Loucy (cell line): ENCODE measurements at regions not wholly inside any gene's neighbourhood (a gene's known extent, or its start where the extent isn't known, plus 50 kb on each side); places are given as distances from the start of the nearest gene placed in this dataset.

Experiments used
- H2AFZ ChIP-seq: fragments of 200-600 bp; sonication (generic); 2 replicates; pipeline ENCODE4 v1.6.0; 2016; ENCODE audit warnings: antibody characterized with exemption, mild to moderate bottlenecking, low read length, moderate library complexity
- H3F3A ChIP-seq: fragments of 200-600 bp; 2 replicates; pipeline ENCODE4 v1.6.0; 2016; ENCODE audit warnings: antibody characterized with exemption, low read depth, mild to moderate bottlenecking
- H3K27me3 ChIP-seq: fragments of 200-600 bp; sonication (generic); 2 replicates; pipeline ENCODE4 v1.6.1; 2014; ENCODE audit warnings: low read length, mild to moderate bottlenecking; ENCODE audit not compliant: insufficient read depth, poor library complexity, severe bottlenecking
- H3K36me3 ChIP-seq: fragments of 200-600 bp; sonication (generic); 2 replicates; pipeline ENCODE4 v1.6.1; 2016; ENCODE audit warnings: low read length; ENCODE audit not compliant: insufficient read depth
- H3K4me1 ChIP-seq: fragments of 200-600 bp; sonication (generic); 2 replicates; pipeline ENCODE4 v1.5.1; 2014; ENCODE audit warnings: low read length, mild to moderate bottlenecking; ENCODE audit not compliant: insufficient read depth, poor library complexity, severe bottlenecking
- H3K4me2 ChIP-seq: fragments of 200-600 bp; sonication (generic); 2 replicates; pipeline ENCODE4 v1.6.0; 2014; ENCODE audit warnings: antibody characterized with exemption, low read length, low read depth, mild to moderate bottlenecking; ENCODE audit not compliant: poor library complexity, severe bottlenecking
- H3K4me3 ChIP-seq: fragments of 200-600 bp; sonication (generic); 2 replicates; pipeline ENCODE4 v1.5.1; 2014; ENCODE audit warnings: low read length, mild to moderate bottlenecking, mixed read lengths; ENCODE audit not compliant: poor library complexity, severe bottlenecking
- H3K79me2 ChIP-seq: fragments of 200-600 bp; sonication (generic); 2 replicates; pipeline ENCODE4 v1.6.1; 2014; ENCODE audit warnings: low read length; ENCODE audit not compliant: insufficient read depth
- H3K9ac ChIP-seq: fragments of 200-600 bp; sonication (generic); 2 replicates; pipeline ENCODE4 v1.6.0; 2014; ENCODE audit warnings: mild to moderate bottlenecking, low read depth, low read length, moderate library complexity; ENCODE audit not compliant: poor library complexity, severe bottlenecking
- H3K9me2 ChIP-seq: fragments of 200-600 bp; sonication (generic); replicated peaks from 2 replicates; pipeline ENCODE4 v1.6.1; 2016; ENCODE audit warnings: low read depth, low read length, mixed read lengths
- H3K9me3 ChIP-seq: fragments of 200-600 bp; sonication (generic); 2 replicates; pipeline ENCODE4 v1.6.1; 2014; ENCODE audit warnings: mild to moderate bottlenecking, antibody characterized with exemption, low read length, low read depth; ENCODE audit not compliant: insufficient read depth
- H4K20me1 ChIP-seq: fragments of 200-600 bp; sonication (generic); 2 replicates; pipeline ENCODE4 v1.6.0; 2014; ENCODE audit warnings: antibody characterized with exemption, low read length, mild to moderate bottlenecking; ENCODE audit not compliant: insufficient read depth, poor library complexity, severe bottlenecking
- EZH2phosphoT487 ChIP-seq: fragments of 200-600 bp; IDR thresholded peaks from 2 replicates; pipeline ENCODE4 v1.6.1; 2018; ENCODE audit warnings: antibody characterized with exemption, mild to moderate bottlenecking, moderate library complexity, borderline replicate concordance
- TF ChIP-seq, protein P1 (sequence below): fragments of 200-600 bp; sonication (generic); conservative IDR thresholded peaks from 2 replicates; pipeline ENCODE4 v1.5.1; 2014; ENCODE audit warnings: mild to moderate bottlenecking, antibody characterized with exemption, low read length

GRCh38 chr10:81127931-81128330 lies 590.2 kb downstream of the SH2D4B start:
- H3K9me2 ChIP-seq: no peaks in the 10 kb centered on the region
- TF ChIP-seq EZH2phosphoT487: no peak
- TF ChIP-seq, protein P1, sequence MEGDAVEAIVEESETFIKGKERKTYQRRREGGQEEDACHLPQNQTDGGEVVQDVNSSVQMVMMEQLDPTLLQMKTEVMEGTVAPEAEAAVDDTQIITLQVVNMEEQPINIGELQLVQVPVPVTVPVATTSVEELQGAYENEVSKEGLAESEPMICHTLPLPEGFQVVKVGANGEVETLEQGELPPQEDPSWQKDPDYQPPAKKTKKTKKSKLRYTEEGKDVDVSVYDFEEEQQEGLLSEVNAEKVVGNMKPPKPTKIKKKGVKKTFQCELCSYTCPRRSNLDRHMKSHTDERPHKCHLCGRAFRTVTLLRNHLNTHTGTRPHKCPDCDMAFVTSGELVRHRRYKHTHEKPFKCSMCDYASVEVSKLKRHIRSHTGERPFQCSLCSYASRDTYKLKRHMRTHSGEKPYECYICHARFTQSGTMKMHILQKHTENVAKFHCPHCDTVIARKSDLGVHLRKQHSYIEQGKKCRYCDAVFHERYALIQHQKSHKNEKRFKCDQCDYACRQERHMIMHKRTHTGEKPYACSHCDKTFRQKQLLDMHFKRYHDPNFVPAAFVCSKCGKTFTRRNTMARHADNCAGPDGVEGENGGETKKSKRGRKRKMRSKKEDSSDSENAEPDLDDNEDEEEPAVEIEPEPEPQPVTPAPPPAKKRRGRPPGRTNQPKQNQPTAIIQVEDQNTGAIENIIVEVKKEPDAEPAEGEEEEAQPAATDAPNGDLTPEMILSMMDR: no peak
- no peaks in the 10 kb centered on the region for H3K79me2 ChIP-seq
- H3K9me3 ChIP-seq: no peaks in the 10 kb centered on the region
- no peak overlapping the region for H3K4me2 ChIP-seq
- H3K4me1 ChIP-seq: peaks cover 5% of the 10 kb centered on the region
- no peak overlapping the region for H2AFZ ChIP-seq
- no peak overlapping the region for H3K9ac ChIP-seq
- no peaks in the 10 kb centered on the region for H3K27me3 ChIP-seq
- H3K4me3 ChIP-seq: no peak overlapping the region
- no peaks in the 10 kb centered on the region for H3K36me3 ChIP-seq
- no peaks in the 10 kb centered on the region for H3F3A ChIP-seq
- no peaks in the 10 kb centered on the region for H4K20me1 ChIP-seq

GRCh38 chr10:81130014-81130413 lies 592.3 kb downstream of the SH2D4B start:
- Histone ChIP-seq H3K36me3 (no peaks in the 10 kb centered on the region), H2AFZ (no peak overlapping the region), H3K4me3 (no peak overlapping the region), H3K9me3 (no peaks in the 10 kb centered on the region), H3K27me3 (no peaks in the 10 kb centered on the region), H3K4me2 (no peak overlapping the region), H3K4me1 (peaks cover 5% of the 10 kb centered on the region), H4K20me1 (no peaks in the 10 kb centered on the region), H3K79me2 (no peaks in the 10 kb centered on the region), H3K9me2 (no peaks in the 10 kb centered on the region), H3K9ac (no peak overlapping the region), H3F3A (no peaks in the 10 kb centered on the region)
- TF ChIP-seq, protein P1: no peak

GRCh38 chr10:81135851-81136250 lies 598.1 kb downstream of the SH2D4B start:
- no peak overlapping the region for H3K4me2 ChIP-seq
- H3K4me1 ChIP-seq: no peaks in the 10 kb centered on the region
- no peaks in the 10 kb centered on the region for H3K27me3 ChIP-seq
- H3K9me3 ChIP-seq: no peaks in the 10 kb centered on the region
- H3K36me3 ChIP-seq: no peaks in the 10 kb centered on the region
- no peaks in the 10 kb centered on the region for H3K79me2 ChIP-seq
- no peaks in the 10 kb centered on the region for H4K20me1 ChIP-seq
- TF ChIP-seq, protein P1: no peak
- TF ChIP-seq EZH2phosphoT487: no peak
- peak overlapping the region; percentile 10; the same call in 1 of the 2 replicates for H2AFZ ChIP-seq
- no peak overlapping the region for H3K4me3 ChIP-seq
- H3K9ac ChIP-seq: no peak overlapping the region
- no peaks in the 10 kb centered on the region for H3K9me2 ChIP-seq
- H3F3A ChIP-seq: no peaks in the 10 kb centered on the region
